ENCODE measurements at regions not wholly inside any gene's neighbourhood (a gene's known extent, or its start where the extent isn't known, plus 50 kb on each side); places are given as distances from the start of the nearest gene placed in this dataset.
"Not testable (repeated sequence)": the region's sequence is repeated elsewhere in the genome, so short reads cannot be mapped to it uniquely, and the experiment has no call there.

GRCh38 chr3:147245638-147246037, 160.7 kb downstream of the ZIC4 start:
- intact Hi-C loops (cut with DNase I); ATAC-seq (ENCODE audit: poor library complexity); DNase-seq: not testable (repeated sequence)

DNA sequence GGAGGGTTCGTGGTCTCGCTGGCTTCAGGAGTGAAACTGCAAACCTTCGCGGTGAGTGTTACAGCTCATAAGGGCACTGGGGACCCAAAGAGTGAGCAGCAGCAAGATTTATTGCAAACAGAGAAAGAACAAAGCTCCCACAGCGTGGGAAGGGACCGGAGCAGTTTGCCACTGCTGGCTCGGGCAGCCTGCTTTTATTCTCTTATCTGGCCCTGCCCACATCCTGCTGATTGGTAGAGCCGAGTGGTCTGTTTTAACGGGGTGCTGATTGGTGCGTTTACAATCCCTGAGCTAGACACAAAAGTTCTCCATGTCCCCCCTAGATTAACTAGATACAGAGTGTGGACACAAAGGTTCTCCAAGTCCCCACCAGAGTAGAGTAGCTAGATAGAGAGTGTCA, 161.3 kb downstream of the ZIC4 start:
- ATAC-seq (ENCODE audit: poor library complexity); DNase-seq; intact Hi-C loops (cut with DNase I): not testable (repeated sequence)

DNA sequence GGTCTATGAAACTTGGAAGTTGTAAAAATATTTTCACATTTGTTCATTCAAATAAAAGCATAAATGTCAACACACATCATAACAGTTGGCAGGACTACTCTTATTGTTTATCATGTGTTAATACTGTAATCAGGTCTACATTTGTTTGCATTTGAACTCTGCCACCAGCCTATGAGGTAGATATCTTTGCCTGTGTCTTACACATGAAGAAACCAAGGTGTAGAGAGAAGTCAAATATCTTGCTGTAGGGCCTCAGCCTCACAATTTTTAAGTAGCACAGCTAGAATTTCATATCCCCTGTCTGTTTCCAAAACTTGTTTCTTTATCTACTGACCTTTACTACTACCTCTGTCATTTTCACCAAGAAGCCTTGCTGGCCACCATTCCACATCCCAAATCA, 161.9 kb downstream of the ZIC4 start:
- DNase-seq (no peak), ATAC-seq (ENCODE audit: poor library complexity) (no peak)
- intact Hi-C loops (cut with DNase I): no loop called here

GRCh38 chr3:147240581-147240980, 165.8 kb downstream of the ZIC4 start:
- DNase-seq: no peak
- ATAC-seq (ENCODE audit: poor library complexity): no peak
- intact Hi-C loops (cut with DNase I): no loop called here

- ATAC-seq (ENCODE audit: poor library complexity) (no peak), DNase-seq (no peak)
- intact Hi-C loops (cut with DNase I): no loop called here
Observed at GRCh38 chr3:147237991-147238390, 168.4 kb downstream of the ZIC4 start.

- DNase-seq; ATAC-seq (ENCODE audit: poor library complexity); intact Hi-C loops (cut with DNase I): not testable (repeated sequence)
Observed at GRCh38 chr3:147231980-147232379, 174.4 kb downstream of the ZIC4 start.

DNA sequence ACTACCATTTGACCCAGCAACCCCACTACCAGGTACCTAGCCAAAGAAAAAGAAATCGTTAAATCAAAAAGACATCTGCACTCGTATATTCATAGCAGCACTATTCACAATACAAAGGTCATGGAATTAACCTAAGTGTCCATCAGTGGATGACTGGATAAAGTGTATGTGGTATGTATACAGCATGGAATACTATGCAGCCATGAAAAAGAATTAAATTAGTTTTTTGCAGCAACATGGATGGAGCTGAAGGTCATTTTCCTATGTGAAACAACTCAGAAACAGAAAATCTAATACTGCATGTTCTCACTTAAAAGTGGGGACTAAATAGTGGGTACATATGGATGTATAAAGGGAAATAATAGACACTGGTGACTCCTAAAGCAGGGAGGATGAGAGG, 175.2 kb downstream of the ZIC4 start:
- no peak for ATAC-seq (ENCODE audit: poor library complexity)
- intact Hi-C loops (cut with DNase I): no loop called here
- no peak for DNase-seq

GRCh38 chr3:147222291-147222690, 184.1 kb downstream of the ZIC4 start:
- intact Hi-C loops (cut with DNase I): no loop called here
- ATAC-seq (ENCODE audit: poor library complexity): no peak
- no peak for DNase-seq

DNA sequence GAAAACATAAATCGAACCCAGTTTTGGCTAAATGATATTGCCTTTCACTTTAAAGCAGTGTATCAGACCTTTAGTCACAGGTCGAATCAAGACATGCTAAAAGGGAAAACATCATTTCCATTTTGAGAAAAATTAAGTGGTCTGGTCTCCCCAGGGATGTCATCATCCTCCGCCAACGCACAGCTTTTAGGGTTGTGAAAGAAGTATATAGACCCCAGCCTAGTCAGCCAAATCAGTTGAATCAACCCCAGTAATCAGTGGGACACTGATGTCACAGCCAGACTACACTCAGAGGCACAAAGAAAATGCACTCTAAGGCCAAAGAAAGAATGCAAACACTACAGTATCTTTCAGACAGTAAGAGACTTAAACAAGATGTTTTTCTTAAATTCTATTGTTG, 187.4 kb downstream of the ZIC4 start:
- no peak for ATAC-seq (ENCODE audit: poor library complexity)
- DNase-seq: no peak
- intact Hi-C loops (cut with DNase I): no loop called here

GRCh38 chr3:147216143-147216673, 190.1 kb downstream of the ZIC4 start:
- ATAC-seq (ENCODE audit: poor library complexity) (no peak), DNase-seq (no peak)
- intact Hi-C loops (cut with DNase I): no loop called here

DNA sequence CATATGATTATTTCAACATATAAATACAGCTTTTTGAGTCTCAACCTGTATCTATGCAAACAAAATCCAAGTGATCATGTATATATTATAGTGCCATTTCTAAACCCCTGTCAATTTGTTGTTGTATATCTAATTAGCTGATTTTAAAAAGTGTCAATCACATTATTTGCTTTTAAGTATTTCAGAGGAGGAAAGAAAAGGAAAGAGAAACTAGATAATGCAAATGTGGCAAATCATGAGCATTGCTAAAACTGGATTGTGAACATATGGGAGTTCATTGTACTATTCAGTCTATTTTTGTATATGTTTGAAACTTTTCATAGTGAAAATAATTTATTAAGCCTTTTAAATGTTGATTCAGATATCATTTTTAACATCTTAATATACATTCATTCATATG, 190.7 kb downstream of the ZIC4 start:
- DNase-seq (no peak), ATAC-seq (ENCODE audit: poor library complexity) (no peak)
- intact Hi-C loops (cut with DNase I): no loop called here

DNA sequence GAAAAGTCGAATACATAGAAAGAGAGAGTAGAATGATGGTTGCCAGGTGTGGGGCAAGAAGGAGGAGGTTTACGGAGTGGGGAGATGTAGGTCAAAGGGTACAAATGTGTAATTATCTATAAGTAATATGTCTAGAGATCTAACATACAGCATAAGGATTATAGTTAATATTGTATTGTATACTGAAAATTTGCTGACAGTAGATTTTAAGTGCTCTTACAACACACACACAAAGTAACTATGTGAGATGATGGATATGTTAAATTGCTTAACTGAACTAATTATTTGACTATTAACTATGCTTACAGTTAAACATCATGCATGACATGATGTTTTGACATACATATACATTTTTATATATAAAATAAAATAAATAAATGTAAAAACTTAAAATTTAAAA, 192.7 kb downstream of the ZIC4 start:
- ATAC-seq (ENCODE audit: poor library complexity): no peak
- intact Hi-C loops (cut with DNase I): no loop called here
- DNase-seq: no peak

DNA sequence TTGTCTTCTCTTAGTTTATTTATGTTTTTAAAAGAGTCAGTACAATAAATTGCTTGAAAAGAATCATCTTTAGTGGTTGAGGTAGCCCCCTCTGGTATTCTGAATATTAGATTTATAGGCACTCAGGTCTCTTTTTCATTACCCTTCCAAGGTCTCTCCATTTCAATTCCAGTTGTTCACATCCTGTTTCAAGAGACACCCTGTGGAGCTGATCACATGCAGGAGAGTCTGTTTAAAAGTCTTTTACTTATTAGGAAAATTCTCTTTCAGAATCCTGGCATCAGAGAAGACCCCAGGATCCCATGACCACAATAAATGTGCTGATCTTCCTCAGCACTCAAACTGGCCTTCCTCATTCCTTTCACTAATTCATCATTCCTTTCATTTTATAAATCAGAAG, 195.7 kb downstream of the ZIC4 start:
- intact Hi-C loops (cut with DNase I): no loop called here
- ATAC-seq (ENCODE audit: poor library complexity): no peak
- DNase-seq: no peak

DNA sequence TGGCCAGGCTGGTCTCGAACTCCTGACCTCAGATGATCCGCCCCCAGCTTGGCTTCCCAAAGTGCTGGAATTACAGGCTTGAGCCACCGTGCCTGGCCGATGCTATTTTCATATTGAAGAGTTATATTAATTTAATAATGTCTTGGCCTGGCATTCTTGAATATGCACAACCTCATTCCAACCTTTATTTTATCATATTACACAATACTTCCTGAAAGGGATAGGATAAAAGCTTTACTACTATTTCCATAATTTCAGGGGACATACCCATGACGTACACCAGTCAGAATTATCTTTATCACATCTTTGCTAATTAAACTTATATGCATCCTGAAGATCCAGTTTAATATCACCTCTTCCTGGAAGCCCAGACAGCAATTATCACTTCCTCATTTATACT, 205.3 kb downstream of the ZIC4 start:
- ATAC-seq (ENCODE audit: poor library complexity) (no peak), DNase-seq (no peak)
- intact Hi-C loops (cut with DNase I): no loop called here

- intact Hi-C loops (cut with DNase I): no loop called here
- ATAC-seq (ENCODE audit: poor library complexity) (no peak), DNase-seq (no peak)
Observed at GRCh38 chr3:147200545-147200944, 205.8 kb downstream of the ZIC4 start.

- intact Hi-C loops (cut with DNase I): no loop called here
- ATAC-seq (ENCODE audit: poor library complexity) (no peak), DNase-seq (no peak)
Observed at GRCh38 chr3:147197739-147198138, 208.6 kb downstream of the ZIC4 start.

DNA sequence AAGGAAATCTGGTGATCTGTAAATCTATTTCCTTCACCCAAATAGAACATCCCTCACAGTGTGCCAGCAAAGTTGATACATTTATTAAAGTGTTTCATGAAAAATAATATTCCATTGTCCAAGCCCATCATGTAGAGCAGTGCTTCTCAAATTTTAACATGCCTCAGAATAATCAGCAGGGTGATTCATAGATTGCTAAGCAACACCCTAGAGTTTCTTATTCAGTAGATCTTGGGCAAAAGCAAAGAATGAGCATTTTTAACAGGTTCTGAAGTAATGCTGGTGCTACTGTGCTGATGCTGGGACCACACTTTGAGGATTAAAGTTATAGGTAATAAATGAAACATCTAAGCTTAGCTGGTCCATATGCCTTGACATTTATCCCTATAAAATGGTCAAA, 210.5 kb downstream of the ZIC4 start:
- DNase-seq: no peak
- ATAC-seq (ENCODE audit: poor library complexity): no peak
- intact Hi-C loops (cut with DNase I): no loop called here

DNA sequence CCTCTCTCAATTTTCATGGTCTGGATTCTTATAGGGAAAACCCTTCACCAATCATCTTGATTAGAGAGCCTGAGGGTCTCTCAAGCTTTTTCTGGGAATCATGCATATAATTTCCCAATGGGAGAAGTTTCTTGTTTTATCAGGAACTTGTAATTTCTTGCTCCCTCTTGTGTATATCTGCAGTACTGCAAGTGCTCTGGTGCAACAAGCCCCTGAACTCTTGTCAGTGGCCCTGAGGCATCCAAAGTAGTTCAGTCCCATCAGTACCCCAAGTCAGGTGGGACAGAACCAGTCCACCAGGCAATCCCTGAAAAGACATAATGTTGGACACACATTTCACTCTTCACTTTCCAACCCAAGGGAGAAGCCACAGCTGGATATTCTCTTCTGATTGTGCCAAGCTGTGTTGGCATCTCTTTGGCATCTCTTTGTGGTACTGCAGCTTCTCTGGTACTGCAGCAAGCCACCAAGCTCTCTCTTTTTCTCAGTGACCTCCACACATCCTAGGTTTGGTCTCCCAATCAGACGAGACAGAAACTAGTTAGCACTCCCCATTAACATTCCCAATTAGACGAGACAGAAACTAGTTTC, 214.5 kb downstream of the ZIC4 start:
- no peak for ATAC-seq (ENCODE audit: poor library complexity)
- DNase-seq: no peak

GRCh38 chr3:147189016-147189415, 217.3 kb downstream of the ZIC4 start:
- no peak for ATAC-seq (ENCODE audit: poor library complexity)
- intact Hi-C loops (cut with DNase I): no loop called here
- DNase-seq: no peak

More for the DNA sequence above, 214.5 kb downstream of the ZIC4 start:
- intact Hi-C loops (cut with DNase I): loop anchor here (5.0 kb wide), 1 partner anchor 380 kb away; no protein-coding TSS in a partner anchor

- intact Hi-C loops (cut with DNase I): no loop called here
Observed at GRCh38 chr3:147187687-147188086, 218.7 kb downstream of the ZIC4 start.

DNA sequence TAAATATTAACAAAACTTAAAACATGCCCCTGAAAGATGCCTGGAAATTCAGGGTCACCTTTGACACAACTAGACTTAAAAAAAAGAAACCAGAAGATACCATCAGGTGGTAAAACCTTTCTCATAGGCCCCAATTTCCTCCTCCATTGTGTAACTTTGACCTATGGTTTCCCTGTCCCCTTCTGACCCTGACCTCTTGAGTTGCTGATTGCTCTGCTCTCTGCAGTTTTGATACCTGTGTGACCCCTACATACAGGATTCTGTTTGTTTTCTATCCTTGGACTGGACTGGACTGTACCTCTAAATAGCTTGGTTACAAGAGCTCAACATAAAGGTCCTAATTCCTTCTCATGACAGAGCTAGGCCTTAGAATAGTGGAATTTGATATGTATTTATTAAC, 220.6 kb downstream of the ZIC4 start:
- ATAC-seq (ENCODE audit: poor library complexity): no peak
- intact Hi-C loops (cut with DNase I): no loop called here
- DNase-seq: no peak

More at GRCh38 chr3:147187687-147188086, 218.7 kb downstream of the ZIC4 start:
- no peak for DNase-seq
- no peak for ATAC-seq (ENCODE audit: poor library complexity)

Measured in Right ventricle myocardium superior (tissue), 1 donor.